ENCODE measurements at regions not wholly inside any gene's neighbourhood (a gene's known extent, or its start where the extent isn't known, plus 50 kb on each side); places are given as distances from the start of the nearest gene placed in this dataset.
"Not testable (repeated sequence)": the region's sequence is repeated elsewhere in the genome, so short reads cannot be mapped to it uniquely, and the experiment has no call there.

- no peak for DNase-seq (ENCODE audit: low spot score)
Observed at GRCh38 chr15:35929740-35930444, 383.9 kb upstream of the DPH6 start.

- DNase-seq (ENCODE audit: low spot score), result no peak
Observed at GRCh38 chr15:35931799-35932341, 385.9 kb upstream of the DPH6 start.

GRCh38 chr15:35932531-35932930 is 386.6 kb upstream of the DPH6 start:
- DNase-seq (ENCODE audit: low spot score), result no peak

- no peak for DNase-seq (ENCODE audit: low spot score)
Observed at GRCh38 chr15:35933531-35933930, 387.6 kb upstream of the DPH6 start.

GRCh38 chr15:35934383-35935049 is 388.6 kb upstream of the DPH6 start:
- no peak for DNase-seq (ENCODE audit: low spot score)

- DNase-seq (ENCODE audit: low spot score), result no peak
Observed at GRCh38 chr15:35936284-35936683, 390.3 kb upstream of the DPH6 start.

GRCh38 chr15:35937380-35937779 is 391.4 kb upstream of the DPH6 start:
- no peak for DNase-seq (ENCODE audit: low spot score)

- no peak for DNase-seq (ENCODE audit: low spot score)
Observed at GRCh38 chr15:35944945-35945585, 399.1 kb upstream of the DPH6 start.

- no peak for DNase-seq (ENCODE audit: low spot score)
Observed at GRCh38 chr15:35953424-35953823, 407.5 kb upstream of the DPH6 start.

GRCh38 chr15:35956056-35956455 is 410.1 kb upstream of the DPH6 start:
- DNase-seq (ENCODE audit: low spot score), result no peak

GRCh38 chr15:35958021-35958420 is 412.1 kb upstream of the DPH6 start:
- no peak for DNase-seq (ENCODE audit: low spot score)

GRCh38 chr15:35958975-35959374 is 413.0 kb upstream of the DPH6 start:
- DNase-seq (ENCODE audit: low spot score), result no peak

GRCh38 chr15:35963326-35963725 is 417.4 kb upstream of the DPH6 start:
- no peak for DNase-seq (ENCODE audit: low spot score)

- DNase-seq (ENCODE audit: low spot score), result no peak
Observed at GRCh38 chr15:35966781-35967180, 420.8 kb upstream of the DPH6 start.

GRCh38 chr15:35967968-35968367 is 422.0 kb upstream of the DPH6 start:
- DNase-seq (ENCODE audit: low spot score), result not testable (repeated sequence)

GRCh38 chr15:35973029-35973428 is 427.1 kb upstream of the DPH6 start:
- DNase-seq (ENCODE audit: low spot score), result no peak

- DNase-seq (ENCODE audit: low spot score), result no peak
Observed at GRCh38 chr15:35974052-35974451, 428.1 kb upstream of the DPH6 start.

GRCh38 chr15:35975941-35976340 is 430.0 kb upstream of the DPH6 start:
- DNase-seq (ENCODE audit: low spot score), result no peak

- DNase-seq (ENCODE audit: low spot score), result no peak
Observed at GRCh38 chr15:35979608-35980007, 433.6 kb upstream of the DPH6 start.

GRCh38 chr15:35980719-35981118 is 434.8 kb upstream of the DPH6 start:
- DNase-seq (ENCODE audit: low spot score), result no peak

- no peak for DNase-seq (ENCODE audit: low spot score)
Observed at GRCh38 chr15:35986191-35986721, 440.3 kb upstream of the DPH6 start.

- DNase-seq (ENCODE audit: low spot score), result no peak
Observed at GRCh38 chr15:35987056-35987455, 441.1 kb upstream of the DPH6 start.

GRCh38 chr15:35991386-35991785 is 445.4 kb upstream of the DPH6 start:
- no peak for DNase-seq (ENCODE audit: low spot score)

Data from LoVo (cell line).